ENCODE measurements at regions not wholly inside any gene's neighbourhood (a gene's known extent, or its start where the extent isn't known, plus 50 kb on each side); places are given as distances from the start of the nearest gene placed in this dataset.

DNA sequence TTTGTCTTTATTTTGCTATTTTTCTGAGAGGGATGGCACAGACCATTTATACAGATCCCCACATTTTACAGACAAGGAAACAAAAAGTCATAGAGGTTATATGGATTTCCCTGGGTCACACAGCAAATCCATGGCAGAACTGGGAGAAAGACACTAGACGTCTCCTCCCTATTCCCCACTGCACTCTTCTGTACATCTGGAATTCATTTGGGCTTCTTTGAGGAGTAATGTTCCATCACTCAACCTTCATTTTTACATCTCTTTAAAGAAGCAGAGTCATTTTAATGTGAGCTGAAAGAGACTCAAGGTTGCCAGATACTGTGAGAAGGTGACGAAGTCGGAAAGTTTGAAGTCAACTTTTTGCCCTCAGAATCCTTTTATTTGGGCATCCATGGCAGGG, 207.3 kb downstream of the OTOR start:
- TF ChIP-seq EZH2 (IDR thresholded peaks at IDR 0.05; ENCODE audit: low read length) (no peak), CTCF (optimal IDR thresholded peaks at IDR 0.05 in 1 of 3, IDR thresholded peaks at IDR 0.05 in 1 of 3, conservative IDR thresholded peaks at IDR 0.05 in 1 of 3; ENCODE audit: extremely low read depth in 1 of 3, insufficient read depth in 2 of 3, low read length in 3 of 3) (no peak)

Data from keratinocyte (primary cell).